Activated T-cell treated with anti-CD3 and anti-CD28 coated beads, Interleukin-2, amount 50 U/mL, for 72 hours (primary cell): ENCODE measurements at regions not wholly inside any gene's neighbourhood (a gene's known extent, or its start where the extent isn't known, plus 50 kb on each side); places are given as distances from the start of the nearest gene placed in this dataset.
A peak's percentile ranks its signal among the peaks of the same experiment; 100 is the strongest.
"Not testable (repeated sequence)": the region's sequence is repeated elsewhere in the genome, so short reads cannot be mapped to it uniquely, and the experiment has no call there.

Experiments used
- ATAC-seq, 2 donors: fragments of 150-1000 bp; cut with Tn5 transposase; replicated peaks in 1 of 2; 2 replicates each; pipeline ENCODE4 v1.10.0; 2021; ENCODE audit warnings: moderate library complexity in 2 of 2, mild to moderate bottlenecking in 1 of 2
- DNase-seq, 2 donors: peaks; one replicate each; pipeline ENCODE4 v3.0.0; 2021 to 2022; ENCODE audit warnings: mixed read lengths in 1 of 2
- H3K27ac Mint-ChIP-seq: one replicate; pipeline ENCODE4 v1.8.0; 2022; ENCODE audit warnings: mild to moderate bottlenecking, moderate library complexity, mixed read lengths
- H3K27me3 Mint-ChIP-seq: one replicate; pipeline ENCODE4 v1.8.0; 2022; ENCODE audit warnings: low read depth, mixed read lengths
- H3K36me3 Mint-ChIP-seq, 2 donors: one replicate each; pipeline ENCODE4 v1.8.0; 2022; ENCODE audit warnings: mixed read lengths in 2 of 2, mild to moderate bottlenecking in 1 of 2; ENCODE audit not compliant: insufficient read depth in 2 of 2
- H3K4me1 Mint-ChIP-seq: one replicate; pipeline ENCODE4 v1.8.0; 2022; ENCODE audit warnings: low read depth, mixed read lengths
- H3K4me3 Mint-ChIP-seq, 2 donors: one replicate each; pipeline ENCODE4 v1.8.0; 2022; ENCODE audit warnings: mild to moderate bottlenecking in 2 of 2, mixed read lengths in 2 of 2, moderate library complexity in 2 of 2
- H3K9me3 Mint-ChIP-seq, 2 donors: one replicate each; pipeline ENCODE4 v1.8.0; 2022; ENCODE audit warnings: mixed read lengths in 2 of 2

- Mint-ChIP-seq H3K27ac (no peak overlapping the region), H3K9me3 (no peaks in the 10 kb centered on the region), H3K36me3 (no peaks in the 10 kb centered on the region), H3K4me3 (no peak overlapping the region), H3K27me3 (peaks cover 44% of the 10 kb centered on the region), H3K4me1 (peaks cover 7% of the 10 kb centered on the region)
- peak in 1 of 2 donors; percentile 9 for ATAC-seq
- no peak for DNase-seq
These were observed 145.0 kb upstream of the RAG2 start for GRCh38 chr11:36743039-36743438.

- DNase-seq = no peak
- H3K27me3 Mint-ChIP-seq = peaks cover 31% of the 10 kb centered on the region
These were observed 143.5 kb upstream of the RAG2 start for GRCh38 chr11:36741515-36741914.

DNA sequence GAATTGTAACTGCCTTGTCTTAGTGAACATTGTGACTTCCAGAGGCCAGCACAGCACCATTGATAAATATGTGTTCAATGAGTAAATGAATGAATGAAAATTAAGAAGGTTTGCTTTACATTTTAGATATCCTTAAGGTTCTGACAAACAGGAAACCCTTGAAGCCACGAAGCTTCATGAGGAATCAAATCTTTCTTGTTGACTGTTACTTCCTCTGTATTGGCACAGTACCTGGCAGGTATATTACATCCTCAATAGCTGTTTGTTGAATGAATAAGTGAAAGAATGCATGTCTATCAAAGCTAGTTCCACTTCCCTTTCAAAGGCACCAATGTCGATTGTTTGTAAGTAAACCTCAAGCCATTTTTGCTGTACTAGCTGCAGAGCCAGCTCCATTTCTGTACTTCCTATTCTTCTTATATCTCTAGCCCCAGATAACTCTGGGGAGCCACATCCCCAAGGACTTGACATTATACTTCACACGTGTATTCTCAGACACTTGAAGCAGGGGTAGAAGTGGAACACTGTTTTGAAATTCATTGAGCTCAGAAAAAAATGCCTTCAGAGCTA, 140.3 kb upstream of the RAG2 start:
- Mint-ChIP-seq H3K4me1 (no peaks in the 10 kb centered on the region), H3K27me3 (peaks cover 17% of the 10 kb centered on the region), H3K36me3 (no peaks in the 10 kb centered on the region), H3K4me3 (no peak overlapping the region), H3K27ac (no peak overlapping the region), H3K9me3 (no peaks in the 10 kb centered on the region)
- DNase-seq (no peak), ATAC-seq (no peak)

More at GRCh38 chr11:36741515-36741914, 143.5 kb upstream of the RAG2 start:
- Mint-ChIP-seq H3K27ac (no peak overlapping the region), H3K4me3 (no peak overlapping the region), H3K9me3 (no peaks in the 10 kb centered on the region), H3K4me1 (peaks cover 7% of the 10 kb centered on the region), H3K36me3 (no peaks in the 10 kb centered on the region)
- ATAC-seq = no peak

DNA sequence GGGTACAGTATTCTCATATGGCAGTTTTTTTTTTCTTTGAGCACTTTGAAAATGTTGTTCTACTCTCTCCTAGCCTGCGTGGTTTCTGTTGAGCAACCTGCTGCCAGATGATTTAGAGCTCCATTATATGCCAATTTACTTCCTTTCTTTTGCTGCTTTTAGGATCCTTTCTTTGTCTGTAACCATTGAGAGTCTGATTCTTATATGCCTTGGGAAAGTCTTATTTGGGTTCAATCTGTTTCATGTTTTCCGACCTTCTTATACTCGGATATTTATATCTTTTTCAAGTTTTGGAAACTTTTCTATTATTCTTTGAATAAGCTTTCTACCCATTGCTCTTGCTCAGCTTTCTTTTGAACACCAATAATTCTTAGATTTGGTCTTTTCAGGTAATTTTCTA, 138.1 kb upstream of the RAG2 start:
- peaks cover 23% of the 10 kb centered on the region for H3K27me3 Mint-ChIP-seq
- no peak overlapping the region for H3K4me3 Mint-ChIP-seq
- ATAC-seq (no peak), DNase-seq (no peak)
- no peaks in the 10 kb centered on the region for H3K9me3 Mint-ChIP-seq
- no peaks in the 10 kb centered on the region for H3K36me3 Mint-ChIP-seq
- no peak overlapping the region for H3K27ac Mint-ChIP-seq
- H3K4me1 Mint-ChIP-seq = no peaks in the 10 kb centered on the region

GRCh38 chr11:36733721-36734120, 135.7 kb upstream of the RAG2 start:
- H3K4me3 Mint-ChIP-seq, DNase-seq, ATAC-seq, H3K9me3 Mint-ChIP-seq, H3K27ac Mint-ChIP-seq, H3K36me3 Mint-ChIP-seq, H3K4me1 Mint-ChIP-seq, H3K27me3 Mint-ChIP-seq: not testable (repeated sequence)

GRCh38 chr11:36730761-36731160, 132.7 kb upstream of the RAG2 start:
- Mint-ChIP-seq H3K27ac (no peak overlapping the region), H3K4me3 (no peak overlapping the region), H3K27me3 (peaks cover 7% of the 10 kb centered on the region), H3K9me3 (no peaks in the 10 kb centered on the region), H3K4me1 (no peaks in the 10 kb centered on the region), H3K36me3 (no peaks in the 10 kb centered on the region)
- ATAC-seq (no peak), DNase-seq (no peak)

DNA sequence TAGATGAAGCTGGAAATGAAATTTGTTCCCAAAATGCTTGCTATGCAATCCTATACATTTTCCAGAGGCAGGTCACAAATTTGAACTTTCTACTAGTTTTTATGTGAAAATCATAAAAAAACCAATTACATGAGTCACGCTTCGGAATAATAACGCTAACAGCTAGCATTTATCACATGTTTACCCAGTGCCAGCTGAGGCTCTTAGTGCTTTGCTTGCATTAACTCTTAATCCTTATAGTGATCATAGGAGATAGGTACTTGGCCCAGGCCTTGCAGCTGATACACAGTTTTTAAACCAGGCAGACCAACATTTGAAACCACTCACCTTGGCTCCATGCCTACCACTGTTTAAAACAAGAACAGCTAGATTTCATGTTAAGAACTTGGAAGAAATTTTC, 131.8 kb upstream of the RAG2 start:
- H3K4me3 Mint-ChIP-seq = no peak overlapping the region
- ATAC-seq (no peak), DNase-seq (no peak)
- H3K4me1 Mint-ChIP-seq = no peaks in the 10 kb centered on the region
- H3K27me3 Mint-ChIP-seq = peaks cover 7% of the 10 kb centered on the region
- H3K36me3 Mint-ChIP-seq = no peaks in the 10 kb centered on the region
- H3K27ac Mint-ChIP-seq = no peak overlapping the region
- no peaks in the 10 kb centered on the region for H3K9me3 Mint-ChIP-seq

GRCh38 chr11:36726420-36726819, 128.4 kb upstream of the RAG2 start:
- no peaks in the 10 kb centered on the region for H3K9me3 Mint-ChIP-seq
- DNase-seq (no peak), ATAC-seq (no peak)
- H3K36me3 Mint-ChIP-seq = no peaks in the 10 kb centered on the region
- H3K27ac Mint-ChIP-seq = no peak overlapping the region
- no peaks in the 10 kb centered on the region for H3K4me1 Mint-ChIP-seq
- H3K27me3 Mint-ChIP-seq = peaks cover 3% of the 10 kb centered on the region
- no peak overlapping the region for H3K4me3 Mint-ChIP-seq

DNA sequence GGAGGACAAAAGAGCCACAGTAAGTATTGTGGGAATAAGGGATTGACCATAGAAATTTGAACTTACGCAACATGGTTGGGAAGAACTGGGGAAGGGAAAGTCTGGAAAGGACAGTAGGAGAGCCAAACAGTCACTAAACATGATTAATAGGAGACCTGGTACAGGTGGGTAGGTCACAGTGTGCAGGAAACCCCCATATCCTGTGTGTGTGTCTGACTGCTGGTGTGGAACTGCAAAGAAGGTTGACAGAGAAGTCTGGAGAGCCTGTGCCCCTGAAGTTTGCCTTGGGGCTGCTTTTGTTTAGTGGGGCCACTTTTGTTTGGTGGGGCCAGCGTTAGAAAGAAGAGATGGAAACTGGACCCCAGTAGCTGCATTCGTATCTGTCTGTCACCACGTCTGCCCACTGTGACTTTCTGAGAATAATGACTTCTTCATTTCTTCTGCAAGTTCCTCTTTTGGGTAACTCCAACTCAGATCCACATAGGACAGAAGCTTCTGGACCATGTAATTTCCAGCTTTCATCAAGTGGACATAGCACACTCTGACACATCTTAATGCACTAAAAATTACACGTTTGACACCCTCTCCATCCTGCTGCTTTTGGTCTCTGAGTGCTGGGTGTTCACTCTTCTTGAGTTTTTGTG, 126.8 kb upstream of the RAG2 start:
- Mint-ChIP-seq H3K36me3 (no peaks in the 10 kb centered on the region), H3K4me1 (no peaks in the 10 kb centered on the region), H3K27me3 (no peaks in the 10 kb centered on the region), H3K27ac (no peak overlapping the region), H3K4me3 (no peak overlapping the region), H3K9me3 (no peaks in the 10 kb centered on the region)
- DNase-seq (no peak), ATAC-seq (no peak)

DNA sequence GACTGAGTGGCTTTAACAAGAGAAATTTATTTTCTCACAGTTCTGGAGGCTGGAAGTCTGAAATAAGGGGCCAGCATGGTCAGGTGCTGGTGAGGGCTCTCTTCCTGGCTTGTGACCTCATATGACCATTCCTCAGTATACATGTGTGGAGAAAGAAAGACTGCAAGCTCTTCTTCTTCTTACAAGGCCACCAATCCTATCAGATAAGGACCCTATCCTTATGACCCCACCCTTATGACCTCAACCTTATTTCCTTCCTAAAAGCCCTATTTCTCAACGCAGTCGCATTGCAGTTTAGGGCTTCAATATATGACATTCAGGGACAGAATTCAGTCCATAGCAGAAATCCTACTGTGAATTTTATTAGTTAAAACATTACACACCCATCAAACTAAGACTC, 124.4 kb upstream of the RAG2 start:
- Mint-ChIP-seq H3K4me1 (no peaks in the 10 kb centered on the region), H3K27me3 (no peaks in the 10 kb centered on the region), H3K9me3 (no peaks in the 10 kb centered on the region), H3K27ac (no peak overlapping the region), H3K36me3 (no peaks in the 10 kb centered on the region), H3K4me3 (no peak overlapping the region)
- DNase-seq = no peak
- ATAC-seq = no peak

DNA sequence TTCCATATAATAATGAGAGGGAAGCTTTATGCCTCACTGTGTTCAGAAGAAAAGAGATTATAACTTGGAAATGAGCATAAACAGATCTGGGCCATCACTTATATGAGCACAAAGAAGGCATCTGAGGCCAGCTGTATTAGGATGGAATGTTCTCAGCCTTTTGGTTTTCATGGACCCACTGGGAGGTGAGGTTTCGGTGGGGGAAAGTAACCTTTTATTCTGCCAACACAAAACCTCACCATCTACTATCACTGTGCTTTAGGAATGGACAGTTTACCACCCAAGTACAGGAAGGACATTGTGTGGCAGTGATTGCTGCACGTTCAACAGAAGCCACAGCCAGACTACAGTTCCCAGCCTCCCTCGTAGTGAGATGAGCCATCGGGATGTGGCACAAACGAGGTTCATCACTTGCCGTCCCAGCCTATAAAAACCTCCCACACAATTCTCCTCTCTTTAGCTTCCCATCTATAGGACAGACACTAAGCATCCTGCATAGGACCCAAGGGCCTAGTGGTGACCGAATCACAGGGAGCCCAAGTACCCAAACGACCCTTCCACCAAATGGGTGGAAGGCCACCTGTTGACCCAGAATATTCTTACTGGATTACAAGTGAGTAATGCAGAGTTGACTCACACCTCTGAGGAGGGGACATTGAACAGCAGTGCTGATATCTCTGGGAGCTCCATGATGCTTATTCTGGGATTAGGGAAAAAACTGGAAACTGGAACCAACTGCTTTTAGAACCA, 121.5 kb upstream of the RAG2 start:
- Mint-ChIP-seq H3K36me3 (no peaks in the 10 kb centered on the region), H3K9me3 (no peaks in the 10 kb centered on the region), H3K4me3 (no peak overlapping the region), H3K4me1 (no peaks in the 10 kb centered on the region), H3K27ac (no peak overlapping the region), H3K27me3 (peaks cover 2% of the 10 kb centered on the region)
- DNase-seq (no peak), ATAC-seq (no peak)

- H3K27ac Mint-ChIP-seq = no peak overlapping the region
- no peaks in the 10 kb centered on the region for H3K36me3 Mint-ChIP-seq
- DNase-seq = no peak
- H3K9me3 Mint-ChIP-seq = no peaks in the 10 kb centered on the region
- H3K4me3 Mint-ChIP-seq = no peak overlapping the region
- ATAC-seq = no peak
- peaks cover 8% of the 10 kb centered on the region for H3K27me3 Mint-ChIP-seq
- H3K4me1 Mint-ChIP-seq = no peaks in the 10 kb centered on the region
These were observed 120.4 kb upstream of the RAG2 start for GRCh38 chr11:36718451-36718850.

GRCh38 chr11:36713715-36714114, 115.7 kb upstream of the RAG2 start:
- DNase-seq (no peak), ATAC-seq (no peak)
- H3K27me3 Mint-ChIP-seq = peaks cover 25% of the 10 kb centered on the region
- H3K4me1 Mint-ChIP-seq = no peaks in the 10 kb centered on the region
- no peaks in the 10 kb centered on the region for H3K36me3 Mint-ChIP-seq
- H3K4me3 Mint-ChIP-seq = no peak overlapping the region
- no peaks in the 10 kb centered on the region for H3K9me3 Mint-ChIP-seq
- no peak overlapping the region for H3K27ac Mint-ChIP-seq
